ENCODE measurements at regions not wholly inside any gene's neighbourhood (a gene's known extent, or its start where the extent isn't known, plus 50 kb on each side); places are given as distances from the start of the nearest gene placed in this dataset.
A peak's percentile ranks its signal among the peaks of the same experiment; 100 is the strongest.

DNA sequence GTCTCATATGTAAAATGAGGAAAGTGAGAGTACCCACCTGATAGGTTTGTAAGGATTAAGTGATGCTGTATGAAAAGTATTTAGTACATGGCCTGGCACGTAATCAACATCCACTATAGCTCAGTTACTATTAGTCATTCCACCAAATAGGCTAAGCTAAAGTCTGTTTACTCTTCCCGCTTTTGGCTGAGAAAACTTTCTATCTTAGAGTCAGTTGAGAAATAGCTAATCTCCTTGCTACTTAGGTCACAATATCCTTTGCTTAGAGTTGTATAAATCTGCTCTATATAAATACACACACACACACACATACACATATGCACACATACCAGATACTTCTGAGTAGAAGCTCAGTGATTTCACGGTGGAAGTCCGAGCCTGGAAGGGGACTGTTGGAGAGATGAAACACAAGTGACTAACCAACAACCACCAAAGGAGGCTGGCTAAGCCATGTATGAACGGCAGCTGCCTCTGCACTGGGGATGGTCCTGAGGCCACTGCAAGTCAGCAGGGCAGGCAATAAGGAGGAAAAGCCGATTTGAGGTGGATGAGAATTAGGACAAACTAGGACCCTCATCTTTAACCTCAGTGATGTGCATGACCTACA, 104.6 kb upstream of the EPHA4 start:
- DNase-seq: no peak

DNA sequence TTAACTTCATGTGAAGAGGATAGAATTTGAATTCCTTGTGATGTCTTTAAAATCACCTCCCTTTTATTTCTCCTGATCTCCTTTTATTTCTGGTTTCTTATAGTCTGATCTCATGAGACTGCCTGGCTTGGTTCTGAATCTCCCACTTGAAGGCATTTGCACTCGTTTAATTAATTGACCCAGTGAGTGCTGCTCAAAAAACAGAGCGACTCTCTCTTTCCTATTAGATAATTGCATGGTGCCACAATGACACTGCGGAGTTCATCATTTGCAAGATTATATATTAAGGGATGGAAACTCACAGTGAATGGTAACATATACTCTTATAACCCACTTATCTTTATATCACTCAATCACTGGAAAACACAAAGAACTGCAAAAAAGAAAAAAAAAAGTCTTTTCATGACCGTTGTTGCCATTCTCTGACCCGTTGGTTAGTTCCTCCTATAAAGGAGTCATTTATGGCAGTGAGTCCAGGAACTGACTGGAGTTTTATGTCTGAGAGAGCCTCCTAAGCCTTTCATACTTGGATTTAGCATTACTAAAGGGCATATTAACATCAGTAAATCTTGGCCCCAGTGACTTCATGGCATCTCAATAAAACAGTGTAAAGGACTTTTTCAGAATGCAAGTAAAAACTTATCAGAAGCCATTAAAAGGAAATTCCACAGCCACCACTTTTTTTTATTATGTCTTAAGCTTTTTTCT, 103.3 kb upstream of the EPHA4 start:
- no peak for DNase-seq

DNA sequence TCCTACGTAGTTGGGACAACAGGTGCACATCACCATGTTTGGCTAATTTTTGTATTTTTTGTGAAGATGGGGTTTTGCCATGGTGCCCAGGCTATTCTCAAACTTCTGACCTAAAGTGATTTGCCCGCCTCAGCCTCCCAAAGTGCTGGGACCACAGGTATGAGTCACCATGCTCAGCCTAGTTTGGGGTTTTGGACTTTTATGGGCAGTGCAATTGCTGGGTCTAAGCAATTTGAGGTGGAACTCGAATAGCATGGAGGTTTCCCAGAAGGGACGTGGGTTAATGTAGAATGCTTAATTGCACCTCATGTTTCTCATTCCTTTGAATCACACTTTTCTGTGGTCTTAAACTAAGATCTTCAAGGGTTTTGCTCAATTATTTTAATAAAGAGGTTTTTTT, 102.3 kb upstream of the EPHA4 start:
- no peak for DNase-seq

DNA sequence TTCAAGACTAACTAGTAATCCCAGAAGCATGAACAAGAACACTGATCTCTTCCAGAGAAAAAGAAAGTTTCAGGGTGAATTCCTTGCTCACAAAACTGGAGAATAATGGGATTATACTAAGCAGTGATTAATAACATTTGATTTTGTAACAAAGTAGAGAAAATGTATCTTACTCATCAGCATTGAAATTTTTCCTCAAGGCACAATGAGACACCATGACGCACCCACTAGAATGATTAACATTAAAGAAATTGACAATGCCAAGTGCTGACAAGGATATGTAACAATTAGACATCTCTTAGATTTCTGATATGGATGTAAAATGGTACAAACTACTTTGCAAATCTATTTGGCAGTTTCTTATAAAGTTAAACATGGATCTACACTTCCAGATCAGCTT, 101.1 kb upstream of the EPHA4 start:
- DNase-seq: no peak

DNA sequence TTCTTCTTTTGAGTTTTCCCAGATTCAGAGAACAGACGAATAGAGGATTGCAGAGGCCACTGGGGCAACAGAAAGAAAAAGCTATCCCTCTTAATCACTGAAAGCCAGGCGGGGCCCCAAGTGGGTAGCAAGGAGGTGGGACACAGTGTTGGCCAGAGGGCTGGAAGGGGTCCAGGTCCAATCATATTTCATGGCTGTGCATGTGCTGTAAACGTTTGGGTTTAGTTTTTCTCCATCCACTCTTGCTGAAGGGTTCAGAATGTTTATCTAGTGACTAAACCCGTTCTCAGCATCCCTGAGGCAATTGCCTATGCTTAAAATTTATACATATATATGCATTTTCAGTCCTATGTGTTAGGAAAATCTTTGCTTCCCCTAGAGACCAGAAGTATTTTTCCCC, 99.4 kb upstream of the EPHA4 start:
- no peak for DNase-seq

DNA sequence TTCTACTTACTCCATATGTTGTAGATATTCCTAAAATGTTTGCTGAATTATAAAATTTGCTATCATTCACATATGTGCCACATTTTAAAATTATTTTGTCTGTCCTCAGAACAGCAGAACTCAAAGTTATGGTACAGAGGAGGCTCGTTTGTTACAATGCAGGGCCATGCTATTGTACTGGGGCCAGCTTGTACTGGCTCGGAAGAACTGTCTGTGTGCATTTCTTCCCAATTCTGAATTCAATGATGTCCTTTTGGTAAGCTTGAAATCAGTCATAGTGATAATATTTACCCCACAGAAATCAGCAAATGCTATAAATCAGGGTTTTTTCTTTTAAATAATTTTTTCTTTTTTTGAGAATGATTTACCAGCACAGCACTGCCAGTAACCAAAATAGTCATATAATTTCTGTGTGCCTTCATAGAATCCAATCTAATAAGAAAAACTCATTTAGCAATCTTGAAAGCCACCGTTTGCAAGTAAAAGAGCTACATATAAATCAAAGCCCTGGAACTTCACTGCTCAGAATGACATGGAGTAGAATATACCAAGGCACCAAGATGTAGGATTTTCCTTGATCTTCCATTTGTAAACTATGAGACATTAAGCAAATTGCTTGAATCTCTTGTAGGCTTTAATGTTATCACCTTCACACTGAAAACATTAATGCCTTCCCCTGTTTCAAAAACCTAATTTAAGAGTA, 90.7 kb upstream of the EPHA4 start:
- no peak for DNase-seq

- DNase-seq: no peak
These were observed 85.7 kb upstream of the EPHA4 start for GRCh38 chr2:221657806-221658205.

DNA sequence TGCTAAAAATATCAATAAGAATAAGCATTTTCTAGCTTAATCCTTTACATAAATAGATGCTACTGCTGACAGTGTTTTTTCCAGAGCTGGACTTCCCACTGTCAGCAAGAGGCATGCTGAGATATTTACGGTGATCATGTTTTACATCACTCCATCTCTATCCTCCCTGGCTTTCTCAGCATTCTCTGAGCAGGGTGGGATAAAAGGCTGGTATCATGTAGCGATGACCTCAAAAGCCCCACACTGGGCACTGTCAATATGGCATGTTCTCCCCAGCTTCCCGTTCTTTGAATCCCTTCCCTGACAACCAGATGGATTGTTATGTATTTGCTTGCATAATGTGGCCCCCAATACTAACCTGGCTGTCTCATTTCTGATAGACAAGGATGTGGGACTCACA, 83.2 kb upstream of the EPHA4 start:
- no peak for DNase-seq

DNA sequence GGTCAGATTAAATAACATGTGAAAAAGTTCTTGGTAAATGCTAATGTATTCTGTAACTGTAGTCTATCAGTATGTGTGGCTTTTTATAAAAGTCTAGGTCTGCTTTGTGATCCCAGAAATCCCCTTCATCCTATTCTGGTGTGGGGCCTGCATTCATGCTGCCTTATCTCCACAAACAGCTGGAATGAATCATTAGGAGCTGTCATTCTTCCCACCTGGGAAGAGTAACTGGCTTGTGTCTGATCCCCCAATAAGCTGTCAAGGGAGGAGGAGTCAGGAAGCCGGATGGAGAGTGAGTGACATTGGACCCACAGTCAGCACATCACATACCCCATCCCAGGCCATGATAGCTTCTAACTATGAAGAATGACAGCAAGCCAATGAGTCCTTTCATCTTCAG, 81.1 kb upstream of the EPHA4 start:
- DNase-seq: peak; percentile 36

DNA sequence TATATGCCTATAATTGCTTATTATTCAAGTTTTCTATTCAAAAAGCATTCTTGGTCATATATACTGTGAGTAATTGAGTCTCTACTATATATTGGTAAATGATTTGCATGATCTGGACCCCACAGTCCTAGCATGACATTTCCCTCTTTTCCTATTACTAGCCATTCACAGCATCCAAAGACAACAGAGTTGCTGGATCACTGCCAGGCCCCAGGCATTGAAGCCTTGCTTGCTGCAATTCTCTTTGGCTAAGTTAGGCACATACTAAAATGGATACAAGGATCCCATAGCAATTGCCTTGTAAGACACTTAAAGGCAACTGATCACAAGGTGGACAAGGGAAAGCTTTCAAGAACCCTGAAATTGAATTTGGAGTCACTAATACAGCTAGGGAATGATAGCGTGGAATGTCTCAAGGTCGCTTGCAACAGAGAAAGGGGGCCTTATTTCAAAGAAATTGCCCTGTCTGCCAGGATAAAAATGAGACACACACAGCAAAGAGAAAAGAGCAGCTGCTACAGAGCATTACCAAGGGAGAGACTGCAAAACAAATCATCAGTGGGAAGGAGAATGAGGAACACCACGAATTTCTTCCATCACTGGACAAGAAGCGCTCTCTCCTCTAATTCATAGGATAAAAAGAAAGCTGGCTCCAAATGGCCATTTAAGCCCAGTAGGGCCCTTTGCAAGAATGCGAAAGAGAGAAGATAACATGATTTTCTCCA, 77.1 kb upstream of the EPHA4 start:
- no peak for DNase-seq

DNA sequence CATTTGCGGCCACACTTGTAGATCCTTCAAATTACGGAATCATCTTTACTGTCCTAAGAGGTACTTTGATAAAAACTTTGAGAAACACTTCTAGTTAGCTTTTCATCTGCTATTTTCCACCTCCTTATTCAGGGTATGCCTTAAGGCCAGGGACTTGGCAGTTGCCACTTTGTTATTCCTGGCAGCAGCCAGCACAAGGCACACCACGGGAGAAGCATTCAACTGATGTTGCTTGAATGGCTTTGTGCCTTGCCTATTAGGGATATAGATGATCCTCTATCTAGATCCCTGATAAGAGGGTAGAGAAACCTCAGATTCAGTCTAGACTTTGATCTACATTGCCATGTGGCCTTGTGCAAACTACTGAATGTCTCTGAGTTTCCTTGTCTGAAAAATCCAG, 70.3 kb upstream of the EPHA4 start:
- DNase-seq: no peak

DNA sequence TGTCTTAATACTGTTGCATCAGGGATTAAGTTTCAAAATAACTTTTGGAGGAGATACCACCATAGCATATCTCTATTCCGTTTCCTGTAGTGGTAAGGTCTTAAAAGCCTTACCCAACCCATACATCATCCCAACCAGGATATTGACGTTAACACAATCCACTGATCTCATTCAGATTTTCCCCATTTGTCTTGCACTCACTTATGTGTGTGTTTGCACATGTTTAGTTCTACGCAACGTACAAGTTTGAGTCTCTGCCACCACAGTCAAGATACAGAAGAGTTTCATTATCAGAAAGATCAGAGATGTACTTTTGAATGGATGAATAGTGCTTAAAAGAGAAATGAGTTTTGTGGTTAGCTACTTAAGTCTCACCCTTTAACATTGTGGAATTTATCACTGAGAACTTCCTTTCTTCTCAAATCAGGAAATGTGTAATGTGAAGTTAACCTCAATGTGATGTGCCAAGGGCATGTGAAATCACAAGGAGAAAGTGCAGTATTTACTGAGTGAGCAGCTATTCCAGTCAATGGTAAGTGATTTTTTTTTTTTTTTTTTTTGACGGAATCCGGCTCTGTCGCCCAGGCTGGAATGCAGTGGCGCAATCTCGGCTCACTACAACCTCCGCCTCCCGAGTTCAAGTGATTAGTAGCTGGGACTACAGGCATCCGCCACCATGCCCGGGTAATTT, 69.2 kb upstream of the EPHA4 start:
- DNase-seq: no peak

- no peak for DNase-seq
These were observed 68.6 kb upstream of the EPHA4 start for GRCh38 chr2:221640686-221641085.

DNA sequence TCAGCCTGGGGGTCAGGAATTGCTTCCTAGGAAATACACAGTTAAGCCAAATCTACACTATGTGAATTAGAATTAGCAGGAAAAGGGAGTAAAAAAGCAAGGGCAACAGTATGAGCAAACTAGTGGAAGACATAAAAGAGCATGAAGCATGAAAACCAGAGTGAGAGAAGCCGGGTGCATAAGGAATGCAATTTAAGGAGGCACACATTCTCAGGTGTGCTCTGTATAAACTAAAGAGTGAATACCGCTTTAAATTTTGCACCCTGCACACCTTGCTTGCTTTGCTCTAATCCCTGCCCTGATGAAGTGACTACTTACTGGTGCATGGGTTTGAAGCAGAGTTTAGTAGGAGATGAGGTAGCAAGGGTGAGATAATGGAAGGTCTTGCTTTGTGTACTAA, 65.7 kb upstream of the EPHA4 start:
- no peak for DNase-seq

- peak; percentile 32 for DNase-seq
These were observed 63.8 kb upstream of the EPHA4 start for GRCh38 chr2:221635949-221636348.

GRCh38 chr2:221629468-221629867, 57.4 kb upstream of the EPHA4 start:
- DNase-seq: no peak

DNA sequence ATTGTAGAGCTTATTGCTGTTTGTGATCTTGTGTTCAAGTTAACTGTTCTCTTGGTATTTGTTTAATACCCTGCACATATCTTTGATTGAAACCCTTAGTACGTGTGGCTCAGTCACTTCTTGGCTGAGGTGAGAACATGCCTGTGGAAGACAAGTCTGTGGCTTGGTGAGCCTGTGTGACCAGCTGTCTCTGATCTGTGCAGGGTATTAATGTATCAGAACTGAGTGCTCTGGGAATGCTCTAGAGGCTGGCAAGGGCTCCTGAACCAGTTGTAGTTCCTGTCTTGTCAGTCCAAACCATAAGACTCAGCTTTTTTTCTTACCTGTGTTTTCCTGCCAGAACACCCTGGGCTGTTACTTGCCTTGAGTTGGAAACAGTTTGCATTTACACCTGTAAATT, 52.4 kb upstream of the EPHA4 start:
- no peak for DNase-seq

Measured in NCI-H82 (cell line).